Glutamatergic neuron (in vitro differentiated cells): ENCODE measurements at regions not wholly inside any gene's neighbourhood (a gene's known extent, or its start where the extent isn't known, plus 50 kb on each side); places are given as distances from the start of the nearest gene placed in this dataset.

Experiments
- DNase-seq: peaks from one replicate; pipeline ENCODE4 v3.0.0; 2022
- H3K27ac Mint-ChIP-seq: one replicate; pipeline ENCODE4 v1.8.0; 2020; ENCODE audit warnings: mild to moderate bottlenecking, mixed read lengths, inconsistent platforms; ENCODE audit not compliant: unreplicated experiment
- H3K27me3 Mint-ChIP-seq: one replicate; pipeline ENCODE4 v1.8.0; 2020; ENCODE audit warnings: mild to moderate bottlenecking, moderate library complexity, mixed read lengths, inconsistent platforms; ENCODE audit not compliant: unreplicated experiment
- H3K36me3 Mint-ChIP-seq: one replicate; pipeline ENCODE4 v1.8.0; 2020; ENCODE audit warnings: mild to moderate bottlenecking, mixed read lengths, inconsistent platforms; ENCODE audit not compliant: unreplicated experiment
- H3K4me1 Mint-ChIP-seq: one replicate; pipeline ENCODE4 v1.8.0; 2020; ENCODE audit warnings: mild to moderate bottlenecking, low read depth, mixed read lengths, inconsistent platforms; ENCODE audit not compliant: unreplicated experiment
- H3K4me3 Mint-ChIP-seq: one replicate; pipeline ENCODE4 v1.8.0; 2020; ENCODE audit warnings: mild to moderate bottlenecking, mixed read lengths, inconsistent platforms; ENCODE audit not compliant: unreplicated experiment
- H3K9me3 Mint-ChIP-seq: one replicate; pipeline ENCODE4 v1.8.0; 2020; ENCODE audit warnings: mild to moderate bottlenecking, moderate library complexity, mixed read lengths, inconsistent platforms; ENCODE audit not compliant: unreplicated experiment
- TF ChIP-seq, protein P1 (sequence below): fragments of 200-600 bp; sonication (generic); IDR thresholded peaks from one replicate; pipeline ENCODE4 v1.5.0; 2021; ENCODE audit not compliant: partially characterized antibody, unreplicated experiment

DNA sequence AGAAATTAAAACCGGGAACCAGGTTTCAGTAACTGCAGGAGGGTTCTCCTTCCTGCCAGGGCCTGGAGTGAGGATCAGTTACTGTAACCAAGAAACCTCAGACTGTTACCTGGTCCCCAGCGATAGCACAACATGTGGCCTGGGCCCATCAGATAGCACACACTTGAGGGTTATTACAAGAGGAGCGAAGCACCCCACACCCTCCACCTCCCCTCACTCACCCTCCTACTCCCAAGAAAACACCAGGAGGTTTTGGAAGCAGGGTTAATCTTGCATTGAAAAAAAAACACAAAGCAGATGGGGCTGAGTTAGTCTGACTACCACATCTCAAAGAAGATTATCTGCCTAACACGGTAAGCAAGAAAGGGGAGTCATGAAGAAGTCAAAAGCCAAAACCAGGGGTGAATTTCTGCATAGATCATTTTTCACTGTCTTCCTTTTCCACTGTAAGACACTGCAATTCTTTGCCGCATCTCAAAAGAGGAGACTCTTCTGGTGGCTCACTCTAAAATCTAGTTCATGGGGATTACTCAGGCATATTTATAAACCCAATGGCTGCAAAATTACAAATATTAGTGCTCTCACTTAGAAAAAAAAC is 75.9 kb upstream of the DOCK9 start:
- Mint-ChIP-seq H3K4me1 (no peaks in the 10 kb centered on the region), H3K9me3 (no peaks in the 10 kb centered on the region), H3K36me3 (no peaks in the 10 kb centered on the region), H3K4me3 (no peak overlapping the region), H3K27ac (no peak overlapping the region), H3K27me3 (no peaks in the 10 kb centered on the region)
- DNase-seq: no peak
- TF ChIP-seq, protein P1, sequence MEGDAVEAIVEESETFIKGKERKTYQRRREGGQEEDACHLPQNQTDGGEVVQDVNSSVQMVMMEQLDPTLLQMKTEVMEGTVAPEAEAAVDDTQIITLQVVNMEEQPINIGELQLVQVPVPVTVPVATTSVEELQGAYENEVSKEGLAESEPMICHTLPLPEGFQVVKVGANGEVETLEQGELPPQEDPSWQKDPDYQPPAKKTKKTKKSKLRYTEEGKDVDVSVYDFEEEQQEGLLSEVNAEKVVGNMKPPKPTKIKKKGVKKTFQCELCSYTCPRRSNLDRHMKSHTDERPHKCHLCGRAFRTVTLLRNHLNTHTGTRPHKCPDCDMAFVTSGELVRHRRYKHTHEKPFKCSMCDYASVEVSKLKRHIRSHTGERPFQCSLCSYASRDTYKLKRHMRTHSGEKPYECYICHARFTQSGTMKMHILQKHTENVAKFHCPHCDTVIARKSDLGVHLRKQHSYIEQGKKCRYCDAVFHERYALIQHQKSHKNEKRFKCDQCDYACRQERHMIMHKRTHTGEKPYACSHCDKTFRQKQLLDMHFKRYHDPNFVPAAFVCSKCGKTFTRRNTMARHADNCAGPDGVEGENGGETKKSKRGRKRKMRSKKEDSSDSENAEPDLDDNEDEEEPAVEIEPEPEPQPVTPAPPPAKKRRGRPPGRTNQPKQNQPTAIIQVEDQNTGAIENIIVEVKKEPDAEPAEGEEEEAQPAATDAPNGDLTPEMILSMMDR: no peak

GRCh38 chr13:99055281-99055680 is 77.4 kb upstream of the DOCK9 start:
- no peaks in the 10 kb centered on the region for H3K36me3 Mint-ChIP-seq
- H3K4me3 Mint-ChIP-seq: no peak overlapping the region
- DNase-seq: no peak
- no peaks in the 10 kb centered on the region for H3K4me1 Mint-ChIP-seq
- TF ChIP-seq, protein P1: no peak
- H3K9me3 Mint-ChIP-seq: peaks cover 1% of the 10 kb centered on the region
- no peaks in the 10 kb centered on the region for H3K27me3 Mint-ChIP-seq
- H3K27ac Mint-ChIP-seq: no peak overlapping the region

- Mint-ChIP-seq H3K36me3 (no peaks in the 10 kb centered on the region), H3K4me3 (no peak overlapping the region), H3K4me1 (no peaks in the 10 kb centered on the region), H3K27ac (no peak overlapping the region), H3K27me3 (no peaks in the 10 kb centered on the region), H3K9me3 (peaks cover 1% of the 10 kb centered on the region)
- no peak for DNase-seq
- TF ChIP-seq, protein P1: no peak
These were observed 77.9 kb upstream of the DOCK9 start for GRCh38 chr13:99055735-99056134.

- TF ChIP-seq, protein P1: no peak
- Mint-ChIP-seq H3K36me3 (no peaks in the 10 kb centered on the region), H3K9me3 (peaks cover 1% of the 10 kb centered on the region), H3K4me3 (no peak overlapping the region), H3K27ac (no peak overlapping the region), H3K27me3 (no peaks in the 10 kb centered on the region), H3K4me1 (no peaks in the 10 kb centered on the region)
- DNase-seq: no peak
These were observed 78.6 kb upstream of the DOCK9 start for GRCh38 chr13:99056381-99057014.

DNA sequence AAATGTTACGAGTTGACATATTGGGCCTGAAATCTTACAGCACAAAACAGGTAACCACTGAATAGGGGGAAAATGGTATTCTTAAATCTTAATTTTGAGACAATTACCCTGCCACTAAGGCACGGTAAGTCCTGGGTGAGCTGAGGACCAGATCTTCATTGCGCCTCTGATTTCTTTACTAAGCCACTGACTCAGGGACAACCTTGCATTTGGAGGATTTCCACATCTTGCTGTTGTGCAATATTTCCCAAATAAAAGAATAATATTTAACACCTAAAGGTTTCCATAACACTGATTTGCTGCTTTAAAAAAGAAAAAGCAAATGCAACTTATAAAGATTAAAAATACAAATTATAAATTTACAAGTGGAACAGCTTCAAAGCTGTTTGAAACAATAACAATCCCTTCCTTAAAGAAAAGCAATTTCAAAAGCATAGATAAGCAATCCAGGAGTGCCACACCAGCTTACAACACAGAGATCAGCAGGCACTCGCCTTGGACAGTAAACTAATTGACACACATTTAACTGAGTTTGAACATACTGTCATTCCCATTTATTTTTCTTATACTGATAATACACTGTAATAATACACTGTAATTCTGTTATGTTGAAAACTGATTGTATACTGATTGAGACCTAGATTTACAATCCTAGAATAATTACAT is 79.6 kb upstream of the DOCK9 start:
- no peak for DNase-seq
- TF ChIP-seq, protein P1: no peak
- peaks cover 1% of the 10 kb centered on the region for H3K9me3 Mint-ChIP-seq
- no peaks in the 10 kb centered on the region for H3K27me3 Mint-ChIP-seq
- no peaks in the 10 kb centered on the region for H3K4me1 Mint-ChIP-seq
- no peak overlapping the region for H3K27ac Mint-ChIP-seq
- no peaks in the 10 kb centered on the region for H3K36me3 Mint-ChIP-seq
- no peak overlapping the region for H3K4me3 Mint-ChIP-seq
